K562 (cell line): ENCODE measurements at regions not wholly inside any gene's neighbourhood (a gene's known extent, or its start where the extent isn't known, plus 50 kb on each side); places are given as distances from the start of the nearest gene placed in this dataset.

Experiments used
- ATAC-seq: fragments of 200-7000 bp; cut with Tn5 transposase; 3 replicates; pipeline ENCODE4 v1.9.1; 2020; ENCODE audit warnings: moderate library complexity
- BruUV-seq: library from RNA; stranded (reverse); fragments of 400-500 nt; replicated peaks from 2 replicates; lab custom pipeline; 2021; lab: Mats Ljungman, UMichigan
- CTCF ChIA-PET: fragments of 300-600 bp; formaldehyde crosslinking; extraction: SDS; loops from one replicate; lab custom pipeline; 2021; ENCODE audit warnings: low intra/inter-chr PET ratio; lab: Yijun Ruan, JAX
- POLR2A ChIA-PET: fragments of 300-600, 350-650 bp; sonication (Branson Sonifier 250); formaldehyde crosslinking; extraction: SDS; loops from one replicate; lab custom pipeline; 2021; ENCODE audit warnings: antibody characterized with exemption, inconsistent platforms; lab: Yijun Ruan, JAX
- DNase-seq, 4 experiments: peaks; one replicate each; pipeline versions ENCODE4 v3.0.0 to v3.0.0-alpha.2; 2011 to 2018; ENCODE audit warnings: low spot score in 3 of 4, mixed read lengths in 3 of 4; ENCODE audit errors: extremely low read depth in 1 of 4
- FAIRE-seq: peaks from 2 replicates; lab custom pipeline; 2011; peaks lifted over from hg19 to GRCh38; lab: Jason Lieb, UNC
- H2AFZ ChIP-seq: 2 replicates; pipeline ENCODE4 v1.6.0; 2011; ENCODE audit warnings: low read depth, low read length, control low read depth, inconsistent platforms
- H3K27ac ChIP-seq: fragments of 200-600 bp; 3 replicates; pipeline ENCODE4 v1.8.0; 2011; ENCODE audit warnings: low read depth, mild to moderate bottlenecking, control low read depth, inconsistent platforms, low read length, moderate library complexity, mixed read lengths; ENCODE audit errors: extremely low read depth
- H3K27me3 ChIP-seq, 2 experiments: fragments of 300-600 bp in 1 of 2; 2 replicates in 1 of 2; 3 replicates in 1 of 2; pipeline versions ENCODE4 v1.6.0 to v1.8.0; 2011; ENCODE audit warnings: inconsistent platforms in 2 of 2, low read length in 2 of 2, mild to moderate bottlenecking in 1 of 2, mixed read lengths in 1 of 2, moderate library complexity in 1 of 2; ENCODE audit not compliant: control insufficient read depth in 2 of 2, insufficient read depth in 2 of 2
- H3K36me3 ChIP-seq: fragments of 300-600 bp; 3 replicates; pipeline ENCODE4 v1.8.0; 2011; ENCODE audit warnings: mild to moderate bottlenecking, low read length, inconsistent platforms; ENCODE audit not compliant: control insufficient read depth, insufficient read depth
- H3K4me1 ChIP-seq, 2 experiments: fragments of 200-600 bp in 1 of 2; replicated peaks in 1 of 2; 2 replicates in 1 of 2; 3 replicates in 1 of 2; pipeline versions ENCODE4 v1.5.1 to v1.8.0; 2011; ENCODE audit warnings: inconsistent platforms in 2 of 2, low read length in 2 of 2, mild to moderate bottlenecking in 1 of 2, mixed read lengths in 1 of 2, moderate library complexity in 1 of 2; ENCODE audit not compliant: control insufficient read depth in 2 of 2, insufficient read depth in 2 of 2
- H3K4me2 ChIP-seq: 2 replicates; pipeline ENCODE4 v1.6.1; 2011; ENCODE audit warnings: low read length, control low read depth, inconsistent platforms, mixed read lengths; ENCODE audit not compliant: insufficient read depth
- H3K4me3 ChIP-seq: fragments of 200-600 bp; sonication (generic), shearing (Covaris generic); 2 replicates; pipeline ENCODE4 v1.5.1; 2016; ENCODE audit warnings: control low read depth, inconsistent platforms
- H3K79me2 ChIP-seq: fragments of 200-600 bp; 3 replicates; pipeline ENCODE4 v1.8.0; 2011; ENCODE audit warnings: low read length, inconsistent platforms; ENCODE audit not compliant: control insufficient read depth, insufficient read depth
- H3K9ac ChIP-seq, 2 experiments: 2 replicates each; pipeline versions ENCODE4 v1.6.0 to v1.6.1; 2011; ENCODE audit warnings: low read depth in 2 of 2, low read length in 2 of 2, control low read depth in 1 of 2, inconsistent platforms in 1 of 2, mild to moderate bottlenecking in 1 of 2, mixed read lengths in 1 of 2; ENCODE audit not compliant: insufficient read depth in 1 of 2
- H3K9me1 ChIP-seq: one replicate; pipeline ENCODE4 v1.6.0; 2011; ENCODE audit warnings: inconsistent platforms, mild to moderate bottlenecking, low read length, moderate library complexity; ENCODE audit not compliant: control insufficient read depth, insufficient read depth
- H3K9me3 ChIP-seq: replicated peaks from 2 replicates; pipeline ENCODE4 v1.5.1; 2011; ENCODE audit warnings: low read depth, low read length, inconsistent platforms; ENCODE audit not compliant: control insufficient read depth, insufficient read depth
- H4K20me1 ChIP-seq: replicated peaks from 2 replicates; pipeline ENCODE4 v1.6.1; 2011; ENCODE audit warnings: low read length, inconsistent platforms, mixed read lengths; ENCODE audit not compliant: control insufficient read depth, insufficient read depth
- BRCA1 ChIP-seq, 2 experiments: fragments of 450-650 bp in 1 of 2; sonication (generic) in 1 of 2; formaldehyde crosslinking in 1 of 2; IDR thresholded peaks; 2 replicates each; pipeline versions ENCODE4 v1.5.0 to v1.6.1; 2017 to 2020; ENCODE audit warnings: mild to moderate bottlenecking in 1 of 2, missing genetic modification reagents in 1 of 2
- CEBPG ChIP-seq, 3 experiments: fragments of 200-800 bp in 1 of 3; sonication (Bioruptor generic) in 1 of 3; sonication (generic) in 1 of 3; formaldehyde crosslinking in 1 of 3; IDR thresholded peaks in 2 of 3; conservative IDR thresholded peaks in 1 of 3; 2 replicates each; pipeline versions ENCODE4 v1.6.1 to v1.8.0; 2016 to 2022; ENCODE audit warnings: missing compliant biosample characterization in 2 of 3, missing genetic modification characterization in 2 of 3, mild to moderate bottlenecking in 1 of 3, missing genetic modification reagents in 1 of 3
- GATAD2A ChIP-seq: fragments of 450-650 bp; IDR thresholded peaks from 2 replicates; pipeline ENCODE4 v1.6.1; 2017
- KLF10 ChIP-seq: fragments of 250-450 bp; sonication (Bioruptor Pico); IDR thresholded peaks from 2 replicates; pipeline ENCODE4 v1.6.1; 2021; ENCODE audit warnings: matching md5 sums
- SRSF7 ChIP-seq: fragments of 200-400 bp; formaldehyde crosslinking; optimal IDR thresholded peaks from 2 replicates; pipeline ENCODE3; 2017; ENCODE audit warnings: mild to moderate bottlenecking, low read depth, low read length
- WGBS: fragments of 100-300 bp; shearing (Covaris generic); methylation state at CpG from one replicate; pipeline ENCODE4 v1.1.6; 2016; ENCODE audit warnings: low coverage, mixed read lengths; ENCODE audit not compliant: insufficient coverage; ENCODE audit errors: missing lambda C conversion rate; 5-methylcytosine and 5-hydroxymethylcytosine counted together
- in situ Hi-C: fragments of 300-500 bp; cut with MboI; formaldehyde crosslinking; loops from 4 replicates; pipeline ENCODE4 v1.15.0; 2018; ENCODE audit warnings: inconsistent platforms, mixed read lengths
- intact Hi-C: fragments of 100-400 bp; cut with micrococcal nuclease; formaldehyde crosslinking; loops from 2 replicates; pipeline ENCODE4 v1.14.2; 2022
- TF ChIP-seq, protein P1 (sequence below), 2 experiments: fragments of 450-650 bp; IDR thresholded peaks; 2 replicates each; pipeline ENCODE4 v1.6.1; 2016; ENCODE audit warnings: mild to moderate bottlenecking in 2 of 2, borderline replicate concordance in 1 of 2, low read depth in 1 of 2, moderate library complexity in 1 of 2
- TF ChIP-seq, protein P2 (sequence below): fragments of 200-800 bp; sonication (Bioruptor generic); IDR thresholded peaks from 2 replicates; pipeline ENCODE4 v1.6.1; 2016; ENCODE audit warnings: missing genetic modification characterization, missing compliant biosample characterization

GRCh38 chr2:199663157-199663556 lies 187.8 kb downstream of the FTCDNL1 start:
- Histone ChIP-seq H3K36me3 (no peaks in the 10 kb centered on the region), H3K79me2 (no peaks in the 10 kb centered on the region), H2AFZ (no peak overlapping the region), H3K9ac (no peak overlapping the region), H3K4me3 (no peak overlapping the region), H4K20me1 (no peaks in the 10 kb centered on the region), H3K27ac (no peak overlapping the region), H3K27me3 (no peaks in the 10 kb centered on the region), H3K4me1 (peaks cover 0 to 5% of the 10 kb centered on the region in 2 experiments; a peak in 3 of 5 replicates), H3K9me3 (peaks cover 3% of the 10 kb centered on the region; the same call in 1 of the 2 replicates), H3K4me2 (no peak overlapping the region), H3K9me1 (no peaks in the 10 kb centered on the region)
- WGBS, result 0% methylated on average over 4 of the region's 6 CpGs
- POLR2A ChIA-PET, result no interaction called here
- intact Hi-C loops, result no loop called here
- no peak for FAIRE-seq
- no TSS peak for BruUV-seq
- DNase-seq, result no peak
- in situ Hi-C loops, result no loop called here
- TF ChIP-seq, protein P1, sequence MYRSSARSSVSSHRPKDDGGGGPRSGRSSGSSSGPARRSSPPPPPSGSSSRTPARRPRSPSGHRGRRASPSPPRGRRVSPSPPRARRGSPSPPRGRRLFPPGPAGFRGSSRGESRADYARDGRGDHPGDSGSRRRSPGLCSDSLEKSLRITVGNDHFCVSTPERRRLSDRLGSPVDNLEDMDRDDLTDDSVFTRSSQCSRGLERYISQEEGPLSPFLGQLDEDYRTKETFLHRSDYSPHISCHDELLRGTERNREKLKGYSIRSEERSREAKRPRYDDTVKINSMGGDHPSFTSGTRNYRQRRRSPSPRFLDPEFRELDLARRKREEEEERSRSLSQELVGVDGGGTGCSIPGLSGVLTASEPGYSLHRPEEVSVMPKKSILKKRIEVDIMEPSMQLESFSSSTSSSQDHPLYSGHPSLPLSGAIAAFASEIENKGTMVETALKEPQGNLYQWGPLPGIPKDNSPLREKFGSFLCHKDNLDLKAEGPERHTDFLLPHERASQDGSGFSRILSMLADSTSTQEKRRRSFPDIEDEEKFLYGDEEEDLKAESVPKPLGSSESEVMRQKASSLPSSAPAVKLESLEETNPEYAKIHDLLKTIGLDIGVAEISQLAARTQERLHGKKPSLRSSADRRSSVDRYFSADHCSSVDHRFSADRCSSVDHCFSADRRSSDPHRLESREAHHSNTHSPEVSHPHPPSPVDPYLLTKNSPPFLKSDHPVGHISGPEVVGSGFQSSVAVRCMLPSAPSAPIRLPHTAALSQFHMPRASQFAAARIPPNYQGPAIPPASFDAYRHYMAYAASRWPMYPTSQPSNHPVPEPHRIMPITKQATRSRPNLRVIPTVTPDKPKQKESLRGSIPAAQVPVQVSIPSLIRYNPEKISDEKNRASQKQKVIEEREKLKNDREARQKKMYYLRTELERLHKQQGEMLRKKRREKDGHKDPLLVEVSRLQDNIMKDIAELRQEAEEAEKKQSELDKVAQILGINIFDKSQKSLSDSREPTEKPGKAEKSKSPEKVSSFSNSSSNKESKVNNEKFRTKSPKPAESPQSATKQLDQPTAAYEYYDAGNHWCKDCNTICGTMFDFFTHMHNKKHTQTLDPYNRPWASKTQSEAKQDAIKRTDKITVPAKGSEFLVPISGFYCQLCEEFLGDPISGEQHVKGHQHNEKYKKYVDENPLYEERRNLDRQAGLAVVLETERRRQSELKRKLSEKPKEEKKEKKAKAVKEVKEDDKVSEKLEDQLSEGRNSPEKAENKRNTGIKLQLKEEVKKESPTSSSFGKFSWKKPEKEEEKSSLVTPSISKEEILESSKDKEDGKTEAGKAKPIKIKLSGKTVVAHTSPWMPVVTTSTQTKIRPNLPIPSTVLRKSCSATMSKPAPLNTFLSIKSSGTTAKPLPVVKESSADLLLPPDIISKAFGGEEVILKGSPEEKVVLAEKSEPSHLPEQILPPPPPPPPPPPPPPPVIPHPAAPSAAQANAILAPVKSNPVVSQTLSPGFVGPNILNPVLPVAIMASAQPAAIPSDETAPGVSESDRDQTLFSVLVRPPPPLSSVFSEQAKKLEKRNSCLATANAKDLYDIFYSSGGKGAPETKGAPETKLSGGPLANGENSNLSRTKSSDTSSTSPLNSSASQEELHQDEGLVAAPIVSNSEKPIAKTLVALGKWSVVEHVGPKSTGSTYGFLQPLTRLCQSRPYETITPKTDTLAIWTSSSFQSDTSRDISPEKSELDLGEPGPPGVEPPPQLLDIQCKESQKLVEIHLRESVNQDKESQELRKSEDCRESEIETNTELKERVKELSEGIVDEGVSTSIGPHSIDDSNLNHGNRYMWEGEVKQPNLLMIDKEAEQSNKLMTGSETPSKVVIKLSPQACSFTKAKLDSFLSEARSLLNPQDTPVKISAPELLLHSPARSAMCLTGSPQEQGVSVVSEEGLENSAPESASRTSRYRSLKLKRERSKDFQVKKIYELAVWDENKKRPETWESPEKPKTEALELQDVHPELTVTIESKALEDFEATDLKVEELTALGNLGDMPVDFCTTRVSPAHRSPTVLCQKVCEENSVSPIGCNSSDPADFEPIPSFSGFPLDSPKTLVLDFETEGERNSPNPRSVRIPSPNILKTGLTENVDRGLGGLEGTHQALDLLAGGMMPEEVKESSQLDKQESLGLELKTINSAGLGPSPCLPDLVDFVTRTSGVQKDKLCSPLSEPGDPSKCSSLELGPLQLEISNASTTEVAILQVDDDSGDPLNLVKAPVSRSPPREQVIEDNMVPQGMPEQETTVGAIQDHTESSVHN (IDR thresholded peaks at IDR 0.05; ENCODE audit: borderline replicate concordance in 1 of 2, low read depth in 1 of 2), result no peak
- TF ChIP-seq, protein P2, sequence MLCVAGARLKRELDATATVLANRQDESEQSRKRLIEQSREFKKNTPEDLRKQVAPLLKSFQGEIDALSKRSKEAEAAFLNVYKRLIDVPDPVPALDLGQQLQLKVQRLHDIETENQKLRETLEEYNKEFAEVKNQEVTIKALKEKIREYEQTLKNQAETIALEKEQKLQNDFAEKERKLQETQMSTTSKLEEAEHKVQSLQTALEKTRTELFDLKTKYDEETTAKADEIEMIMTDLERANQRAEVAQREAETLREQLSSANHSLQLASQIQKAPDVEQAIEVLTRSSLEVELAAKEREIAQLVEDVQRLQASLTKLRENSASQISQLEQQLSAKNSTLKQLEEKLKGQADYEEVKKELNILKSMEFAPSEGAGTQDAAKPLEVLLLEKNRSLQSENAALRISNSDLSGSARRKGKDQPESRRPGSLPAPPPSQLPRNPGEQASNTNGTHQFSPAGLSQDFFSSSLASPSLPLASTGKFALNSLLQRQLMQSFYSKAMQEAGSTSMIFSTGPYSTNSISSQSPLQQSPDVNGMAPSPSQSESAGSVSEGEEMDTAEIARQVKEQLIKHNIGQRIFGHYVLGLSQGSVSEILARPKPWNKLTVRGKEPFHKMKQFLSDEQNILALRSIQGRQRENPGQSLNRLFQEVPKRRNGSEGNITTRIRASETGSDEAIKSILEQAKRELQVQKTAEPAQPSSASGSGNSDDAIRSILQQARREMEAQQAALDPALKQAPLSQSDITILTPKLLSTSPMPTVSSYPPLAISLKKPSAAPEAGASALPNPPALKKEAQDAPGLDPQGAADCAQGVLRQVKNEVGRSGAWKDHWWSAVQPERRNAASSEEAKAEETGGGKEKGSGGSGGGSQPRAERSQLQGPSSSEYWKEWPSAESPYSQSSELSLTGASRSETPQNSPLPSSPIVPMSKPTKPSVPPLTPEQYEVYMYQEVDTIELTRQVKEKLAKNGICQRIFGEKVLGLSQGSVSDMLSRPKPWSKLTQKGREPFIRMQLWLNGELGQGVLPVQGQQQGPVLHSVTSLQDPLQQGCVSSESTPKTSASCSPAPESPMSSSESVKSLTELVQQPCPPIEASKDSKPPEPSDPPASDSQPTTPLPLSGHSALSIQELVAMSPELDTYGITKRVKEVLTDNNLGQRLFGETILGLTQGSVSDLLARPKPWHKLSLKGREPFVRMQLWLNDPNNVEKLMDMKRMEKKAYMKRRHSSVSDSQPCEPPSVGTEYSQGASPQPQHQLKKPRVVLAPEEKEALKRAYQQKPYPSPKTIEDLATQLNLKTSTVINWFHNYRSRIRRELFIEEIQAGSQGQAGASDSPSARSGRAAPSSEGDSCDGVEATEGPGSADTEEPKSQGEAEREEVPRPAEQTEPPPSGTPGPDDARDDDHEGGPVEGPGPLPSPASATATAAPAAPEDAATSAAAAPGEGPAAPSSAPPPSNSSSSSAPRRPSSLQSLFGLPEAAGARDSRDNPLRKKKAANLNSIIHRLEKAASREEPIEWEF (CRISPR knock-in tag), result no peak
- TF ChIP-seq CEBPG (CRISPR knock-in tag; IDR thresholded peaks at IDR 0.05) (no peak), CEBPG (tag; conservative IDR thresholded peaks at IDR 0.05 in 1 of 2, IDR thresholded peaks at IDR 0.05 in 1 of 2) (no peak), GATAD2A (no peak), SRSF7 (no peak), KLF10 (CRISPR knock-in tag) (no peak), BRCA1 (IDR thresholded peaks at IDR 0.05) (no peak), BRCA1 (CRISPR knock-in tag; IDR thresholded peaks at IDR 0.05) (no peak)
- no peak for ATAC-seq
- CTCF ChIA-PET, result no interaction called here
